KMS-11 (cell line): ENCODE measurements at regions not wholly inside any gene's neighbourhood (a gene's known extent, or its start where the extent isn't known, plus 50 kb on each side); places are given as distances from the start of the nearest gene placed in this dataset.

Experiments
- H2AFZ ChIP-seq: fragments of 200-600 bp; sonication (generic); 2 replicates; pipeline ENCODE4 v1.6.1; 2016; ENCODE audit warnings: antibody characterized with exemption, mixed run types, low read depth
- H3K27ac ChIP-seq: fragments of 200-600 bp; sonication (generic); 2 replicates; pipeline ENCODE4 v1.6.1; 2016; ENCODE audit warnings: mild to moderate bottlenecking, mixed run types
- H3K27me3 ChIP-seq: fragments of 200-600 bp; sonication (generic); 2 replicates; pipeline ENCODE4 v1.6.1; 2017; ENCODE audit warnings: mild to moderate bottlenecking, low read depth, mixed run types, moderate library complexity; ENCODE audit not compliant: insufficient read depth
- H3K36me3 ChIP-seq: fragments of 200-600 bp; sonication (generic); 2 replicates; pipeline ENCODE4 v1.6.1; 2017; ENCODE audit warnings: mild to moderate bottlenecking, mixed run types; ENCODE audit not compliant: insufficient read depth
- H3K4me1 ChIP-seq: fragments of 200-600 bp; sonication (generic); 2 replicates; pipeline ENCODE4 v1.6.1; 2016; ENCODE audit warnings: mild to moderate bottlenecking, low read depth, mixed run types; ENCODE audit not compliant: poor library complexity, severe bottlenecking
- H3K4me2 ChIP-seq: fragments of 200-600 bp; sonication (generic); 2 replicates; pipeline ENCODE4 v1.7.0; 2016; ENCODE audit warnings: mild to moderate bottlenecking, mixed run types
- H3K4me3 ChIP-seq: fragments of 200-600 bp; sonication (generic); IDR thresholded peaks from 2 replicates; pipeline ENCODE4 v1.6.1; 2017; ENCODE audit warnings: low read depth, low read length, mixed read lengths; ENCODE audit not compliant: insufficient read depth
- H3K79me2 ChIP-seq: fragments of 200-600 bp; sonication (generic); 2 replicates; pipeline ENCODE4 v1.6.1; 2016; ENCODE audit warnings: low read depth, mixed run types; ENCODE audit not compliant: insufficient read depth
- H3K9ac ChIP-seq: fragments of 200-600 bp; sonication (generic); 2 replicates; pipeline ENCODE4 v1.6.1; 2016; ENCODE audit warnings: mild to moderate bottlenecking, mixed run types
- H4K20me1 ChIP-seq: fragments of 200-600 bp; sonication (generic); 2 replicates; pipeline ENCODE4 v1.6.1; 2016; ENCODE audit warnings: mild to moderate bottlenecking, mixed run types; ENCODE audit not compliant: insufficient read depth
- CTCF ChIP-seq: fragments of 200-600 bp; sonication (generic); conservative IDR thresholded peaks from 2 replicates; pipeline ENCODE4 v1.6.1; 2017; ENCODE audit warnings: low read depth, mild to moderate bottlenecking, antibody characterized with exemption, low read length, moderate library complexity, mixed read lengths

DNA sequence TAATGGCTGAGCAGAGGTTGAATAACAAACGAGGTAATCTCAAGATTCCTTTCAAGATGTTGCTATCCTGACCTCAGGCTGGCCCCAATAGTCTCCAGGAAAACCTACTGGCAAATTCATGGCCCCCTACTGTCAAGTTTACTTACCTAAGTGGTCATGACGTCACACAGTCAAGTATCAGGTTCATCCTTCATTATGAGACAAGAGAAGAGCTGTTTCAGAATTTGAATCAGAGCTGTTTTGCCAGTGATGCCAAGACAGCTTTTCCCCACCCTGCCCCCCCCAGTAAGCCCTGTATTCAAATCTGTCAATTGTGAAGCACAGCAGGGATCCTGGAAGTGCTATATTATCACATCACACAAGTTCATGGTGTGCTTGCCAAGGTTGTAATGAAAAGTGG lies 509.6 kb downstream of the NOVA1 start:
- no peaks in the 10 kb centered on the region for H3K36me3 ChIP-seq
- no peak overlapping the region for H2AFZ ChIP-seq
- H3K27ac ChIP-seq: no peak overlapping the region
- H4K20me1 ChIP-seq: no peaks in the 10 kb centered on the region
- no peaks in the 10 kb centered on the region for H3K27me3 ChIP-seq
- no peak for TF ChIP-seq CTCF
- H3K4me3 ChIP-seq: no peak overlapping the region
- H3K4me2 ChIP-seq: no peak overlapping the region
- H3K4me1 ChIP-seq: no peaks in the 10 kb centered on the region
- no peak overlapping the region for H3K9ac ChIP-seq
- H3K79me2 ChIP-seq: no peaks in the 10 kb centered on the region

GRCh38 chr14:26081043-26081442 lies 516.8 kb downstream of the NOVA1 start:
- no peak overlapping the region for H2AFZ ChIP-seq
- no peaks in the 10 kb centered on the region for H3K4me1 ChIP-seq
- no peaks in the 10 kb centered on the region for H3K36me3 ChIP-seq
- TF ChIP-seq CTCF: no peak
- no peak overlapping the region for H3K27ac ChIP-seq
- H3K9ac ChIP-seq: no peak overlapping the region
- no peaks in the 10 kb centered on the region for H3K27me3 ChIP-seq
- H3K4me2 ChIP-seq: no peak overlapping the region
- no peak overlapping the region for H3K4me3 ChIP-seq
- H3K79me2 ChIP-seq: no peaks in the 10 kb centered on the region
- H4K20me1 ChIP-seq: no peaks in the 10 kb centered on the region

DNA sequence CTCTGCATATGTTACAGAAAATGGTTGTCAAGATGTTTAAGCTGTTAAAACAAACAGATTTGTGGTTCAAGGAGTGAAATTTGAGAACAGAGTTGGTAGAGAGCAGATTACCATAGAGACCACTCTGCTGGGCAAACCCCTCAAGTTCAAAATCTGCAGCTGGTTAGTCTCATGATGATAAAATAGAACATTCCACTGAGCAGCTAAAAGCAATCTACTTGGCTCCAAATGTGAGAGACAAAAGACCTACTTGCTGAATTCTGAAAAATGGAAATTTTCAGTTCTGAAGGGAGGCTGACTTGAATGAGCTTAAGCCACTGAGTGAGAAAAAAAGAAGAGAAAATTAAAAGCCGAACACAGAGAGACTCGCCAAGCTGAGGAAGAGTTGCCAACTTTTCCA lies 519.3 kb downstream of the NOVA1 start:
- Histone ChIP-seq H2AFZ (no peak overlapping the region), H3K36me3 (no peaks in the 10 kb centered on the region), H3K79me2 (no peaks in the 10 kb centered on the region), H3K4me2 (no peak overlapping the region), H3K9ac (no peak overlapping the region), H3K4me3 (no peak overlapping the region), H4K20me1 (no peaks in the 10 kb centered on the region), H3K4me1 (no peaks in the 10 kb centered on the region), H3K27ac (no peak overlapping the region), H3K27me3 (no peaks in the 10 kb centered on the region)
- TF ChIP-seq CTCF: no peak

- H3K4me2 ChIP-seq: no peak overlapping the region
- H3K79me2 ChIP-seq: no peaks in the 10 kb centered on the region
- no peaks in the 10 kb centered on the region for H4K20me1 ChIP-seq
- H3K9ac ChIP-seq: no peak overlapping the region
- no peak overlapping the region for H3K4me3 ChIP-seq
- H2AFZ ChIP-seq: no peak overlapping the region
- no peaks in the 10 kb centered on the region for H3K36me3 ChIP-seq
- no peaks in the 10 kb centered on the region for H3K27me3 ChIP-seq
- H3K4me1 ChIP-seq: no peaks in the 10 kb centered on the region
- H3K27ac ChIP-seq: no peak overlapping the region
- TF ChIP-seq CTCF: no peak
These were observed 522.9 kb downstream of the NOVA1 start for GRCh38 chr14:26074892-26075291.

- Histone ChIP-seq H2AFZ (no peak overlapping the region), H3K79me2 (no peaks in the 10 kb centered on the region), H3K36me3 (no peaks in the 10 kb centered on the region), H3K4me3 (no peak overlapping the region), H3K4me1 (no peaks in the 10 kb centered on the region), H3K9ac (no peak overlapping the region), H3K27ac (no peak overlapping the region), H4K20me1 (no peaks in the 10 kb centered on the region), H3K4me2 (no peak overlapping the region), H3K27me3 (no peaks in the 10 kb centered on the region)
- no peak for TF ChIP-seq CTCF
These were observed 527.4 kb downstream of the NOVA1 start for GRCh38 chr14:26070443-26070842.
